ENCODE measurements at regions not wholly inside any gene's neighbourhood (a gene's known extent, or its start where the extent isn't known, plus 50 kb on each side); places are given as distances from the start of the nearest gene placed in this dataset.

DNA sequence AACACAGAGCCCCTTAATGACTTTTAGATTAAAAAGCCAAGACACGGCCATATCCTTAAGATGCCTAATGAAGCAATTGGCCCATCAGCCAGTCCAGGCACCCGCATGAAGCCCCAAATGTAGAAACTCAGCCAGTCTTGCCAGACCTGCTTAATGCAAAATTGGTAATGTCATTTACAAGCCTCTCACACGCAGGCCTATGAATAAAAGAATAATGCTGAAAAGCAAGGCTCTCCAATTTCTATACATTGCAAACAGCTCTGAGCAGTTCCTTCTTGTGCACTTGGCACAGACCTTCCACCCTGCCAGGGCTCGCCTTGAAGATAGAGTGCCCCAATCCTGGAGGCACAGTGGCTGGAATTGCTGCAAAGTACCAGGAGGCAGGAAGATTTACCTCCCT is 498.9 kb downstream of the NPHP4 start:
- Histone ChIP-seq H3K4me2 (ENCODE audit: extremely low read depth, insufficient read depth, low read length) (no peak overlapping the region), H3K27ac (ENCODE audit: insufficient read depth, low read length) (no peak overlapping the region), H3K4me1 (ENCODE audit: control insufficient read depth, extremely low read depth, insufficient read depth, low read length) (no peaks in the 10 kb centered on the region), H3K9me3 (ENCODE audit: control insufficient read depth, insufficient read depth, low read depth, low read length) (no peaks in the 10 kb centered on the region), H2AFZ (ENCODE audit: low read length) (no peak overlapping the region), H3K27me3 (ENCODE audit: control insufficient read depth, insufficient read depth, low read length) (no peaks in the 10 kb centered on the region), H3K79me2 (ENCODE audit: control insufficient read depth, insufficient read depth, low read length) (no peaks in the 10 kb centered on the region), H3K4me3 (replicated peaks in 1 of 4; ENCODE audit: control extremely low read depth in 1 of 4, insufficient read depth in 1 of 4, low read depth in 3 of 4, low read length in 4 of 4) (no peak overlapping the region), H4K20me1 (ENCODE audit: control insufficient read depth, extremely low read depth, insufficient read depth, low read length) (no peaks in the 10 kb centered on the region), H3K36me3 (ENCODE audit: control insufficient read depth, insufficient read depth, low read length) (no peaks in the 10 kb centered on the region), H3K9ac (ENCODE audit: insufficient read depth, low read length) (no peak overlapping the region)
- DNase-seq (ENCODE audit: low read depth in 2 of 2), result no peak
- TF ChIP-seq, protein P1, sequence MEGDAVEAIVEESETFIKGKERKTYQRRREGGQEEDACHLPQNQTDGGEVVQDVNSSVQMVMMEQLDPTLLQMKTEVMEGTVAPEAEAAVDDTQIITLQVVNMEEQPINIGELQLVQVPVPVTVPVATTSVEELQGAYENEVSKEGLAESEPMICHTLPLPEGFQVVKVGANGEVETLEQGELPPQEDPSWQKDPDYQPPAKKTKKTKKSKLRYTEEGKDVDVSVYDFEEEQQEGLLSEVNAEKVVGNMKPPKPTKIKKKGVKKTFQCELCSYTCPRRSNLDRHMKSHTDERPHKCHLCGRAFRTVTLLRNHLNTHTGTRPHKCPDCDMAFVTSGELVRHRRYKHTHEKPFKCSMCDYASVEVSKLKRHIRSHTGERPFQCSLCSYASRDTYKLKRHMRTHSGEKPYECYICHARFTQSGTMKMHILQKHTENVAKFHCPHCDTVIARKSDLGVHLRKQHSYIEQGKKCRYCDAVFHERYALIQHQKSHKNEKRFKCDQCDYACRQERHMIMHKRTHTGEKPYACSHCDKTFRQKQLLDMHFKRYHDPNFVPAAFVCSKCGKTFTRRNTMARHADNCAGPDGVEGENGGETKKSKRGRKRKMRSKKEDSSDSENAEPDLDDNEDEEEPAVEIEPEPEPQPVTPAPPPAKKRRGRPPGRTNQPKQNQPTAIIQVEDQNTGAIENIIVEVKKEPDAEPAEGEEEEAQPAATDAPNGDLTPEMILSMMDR (conservative IDR thresholded peaks at IDR 0.05 in 1 of 2, IDR thresholded peaks at IDR 0.05 in 1 of 2; ENCODE audit: low read depth in 1 of 2, low read length in 2 of 2), result no peak
- no peak for TF ChIP-seq EZH2 (IDR thresholded peaks at IDR 0.05; ENCODE audit: low read length, missing control alignments)

DNA sequence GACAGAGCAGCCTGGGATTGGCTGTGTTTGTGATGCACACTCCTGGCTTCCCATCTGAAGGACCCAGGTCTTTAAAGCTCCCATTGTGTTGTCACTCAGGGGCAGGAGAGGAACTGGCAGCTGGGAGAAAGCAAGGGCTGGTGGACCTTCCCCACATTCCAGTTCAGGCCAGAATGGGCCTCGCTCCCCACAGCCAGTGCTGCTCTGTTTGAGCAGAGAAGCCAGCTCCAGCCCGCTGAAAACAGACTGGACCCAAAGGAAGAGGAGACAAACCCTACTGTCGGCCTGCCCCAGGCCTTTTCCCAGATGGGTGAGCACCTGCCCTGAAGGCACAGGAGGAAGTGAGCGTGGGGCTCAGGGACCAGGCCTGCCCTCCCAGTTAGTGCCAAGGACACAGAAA is 499.4 kb downstream of the NPHP4 start:
- Histone ChIP-seq H3K4me2 (ENCODE audit: extremely low read depth, insufficient read depth, low read length) (no peak overlapping the region), H3K4me3 (replicated peaks in 1 of 4; ENCODE audit: control extremely low read depth in 1 of 4, insufficient read depth in 1 of 4, low read depth in 3 of 4, low read length in 4 of 4) (no peak overlapping the region), H3K9me3 (ENCODE audit: control insufficient read depth, insufficient read depth, low read depth, low read length) (no peaks in the 10 kb centered on the region), H3K27ac (ENCODE audit: insufficient read depth, low read length) (no peak overlapping the region), H3K36me3 (ENCODE audit: control insufficient read depth, insufficient read depth, low read length) (no peaks in the 10 kb centered on the region), H3K79me2 (ENCODE audit: control insufficient read depth, insufficient read depth, low read length) (no peaks in the 10 kb centered on the region), H2AFZ (ENCODE audit: low read length) (no peak overlapping the region), H3K9ac (ENCODE audit: insufficient read depth, low read length) (no peak overlapping the region), H3K4me1 (ENCODE audit: control insufficient read depth, extremely low read depth, insufficient read depth, low read length) (no peaks in the 10 kb centered on the region), H4K20me1 (ENCODE audit: control insufficient read depth, extremely low read depth, insufficient read depth, low read length) (no peaks in the 10 kb centered on the region), H3K27me3 (ENCODE audit: control insufficient read depth, insufficient read depth, low read length) (no peaks in the 10 kb centered on the region)
- TF ChIP-seq EZH2 (IDR thresholded peaks at IDR 0.05; ENCODE audit: low read length, missing control alignments), result no peak
- TF ChIP-seq, protein P1 (conservative IDR thresholded peaks at IDR 0.05 in 1 of 2, IDR thresholded peaks at IDR 0.05 in 1 of 2; ENCODE audit: low read depth in 1 of 2, low read length in 2 of 2), result no peak
- no peak for DNase-seq (ENCODE audit: low read depth in 2 of 2)

DNA sequence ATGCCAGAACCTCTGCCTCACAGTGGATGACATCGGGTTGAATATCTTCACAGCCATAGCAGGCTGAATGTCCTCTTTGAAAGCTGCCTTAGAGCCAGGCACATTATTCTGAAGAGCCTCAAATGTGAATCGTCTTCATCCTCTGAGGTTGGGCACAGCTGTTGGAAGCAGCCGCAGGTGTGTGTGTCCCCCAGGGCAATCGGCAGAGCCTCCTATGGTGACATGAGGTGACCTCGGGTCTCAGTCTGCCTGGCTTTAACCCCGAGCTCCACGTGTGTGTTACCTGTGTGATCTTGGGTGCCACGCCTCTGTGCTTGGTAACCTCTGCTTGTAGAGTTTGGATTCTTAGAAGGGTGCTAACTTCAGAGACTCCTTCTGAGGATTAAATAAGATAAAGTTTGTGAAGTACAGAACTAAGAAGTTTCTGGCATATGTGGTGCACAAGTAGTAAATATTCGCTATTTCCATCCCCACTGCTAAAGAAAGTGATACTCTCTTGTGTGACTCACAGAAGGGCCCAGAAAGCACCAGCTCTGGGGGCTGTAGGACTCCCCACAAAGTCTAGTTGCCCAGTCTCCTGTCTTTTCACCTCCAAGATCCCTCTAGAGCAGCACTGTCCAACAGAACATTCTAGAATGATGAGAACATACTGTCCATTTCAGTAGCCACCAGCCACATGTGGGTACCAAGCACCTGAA is 500.9 kb downstream of the NPHP4 start:
- H3K36me3 ChIP-seq (ENCODE audit: control insufficient read depth, insufficient read depth, low read length), result no peaks in the 10 kb centered on the region
- no peak for DNase-seq (ENCODE audit: low read depth in 2 of 2)
- H3K79me2 ChIP-seq (ENCODE audit: control insufficient read depth, insufficient read depth, low read length), result no peaks in the 10 kb centered on the region
- no peaks in the 10 kb centered on the region for H4K20me1 ChIP-seq (ENCODE audit: control insufficient read depth, extremely low read depth, insufficient read depth, low read length)
- H3K9ac ChIP-seq (ENCODE audit: insufficient read depth, low read length), result no peak overlapping the region
- no peak for TF ChIP-seq EZH2 (IDR thresholded peaks at IDR 0.05; ENCODE audit: low read length, missing control alignments)
- TF ChIP-seq, protein P1 (conservative IDR thresholded peaks at IDR 0.05 in 1 of 2, IDR thresholded peaks at IDR 0.05 in 1 of 2; ENCODE audit: low read depth in 1 of 2, low read length in 2 of 2), result no peak
- no peak overlapping the region for H3K27ac ChIP-seq (ENCODE audit: insufficient read depth, low read length)
- H2AFZ ChIP-seq (ENCODE audit: low read length), result no peak overlapping the region
- H3K9me3 ChIP-seq (ENCODE audit: control insufficient read depth, insufficient read depth, low read depth, low read length), result no peaks in the 10 kb centered on the region
- H3K4me2 ChIP-seq (ENCODE audit: extremely low read depth, insufficient read depth, low read length), result no peak overlapping the region
- H3K27me3 ChIP-seq (ENCODE audit: control insufficient read depth, insufficient read depth, low read length), result no peaks in the 10 kb centered on the region
- H3K4me3 ChIP-seq (replicated peaks in 1 of 4; ENCODE audit: control extremely low read depth in 1 of 4, insufficient read depth in 1 of 4, low read depth in 3 of 4, low read length in 4 of 4), result no peak overlapping the region
- H3K4me1 ChIP-seq (ENCODE audit: control insufficient read depth, extremely low read depth, insufficient read depth, low read length), result no peaks in the 10 kb centered on the region

Data from fibroblast of lung (primary cell).